ENCODE measurements at regions not wholly inside any gene's neighbourhood (a gene's known extent, or its start where the extent isn't known, plus 50 kb on each side); places are given as distances from the start of the nearest gene placed in this dataset.

DNA sequence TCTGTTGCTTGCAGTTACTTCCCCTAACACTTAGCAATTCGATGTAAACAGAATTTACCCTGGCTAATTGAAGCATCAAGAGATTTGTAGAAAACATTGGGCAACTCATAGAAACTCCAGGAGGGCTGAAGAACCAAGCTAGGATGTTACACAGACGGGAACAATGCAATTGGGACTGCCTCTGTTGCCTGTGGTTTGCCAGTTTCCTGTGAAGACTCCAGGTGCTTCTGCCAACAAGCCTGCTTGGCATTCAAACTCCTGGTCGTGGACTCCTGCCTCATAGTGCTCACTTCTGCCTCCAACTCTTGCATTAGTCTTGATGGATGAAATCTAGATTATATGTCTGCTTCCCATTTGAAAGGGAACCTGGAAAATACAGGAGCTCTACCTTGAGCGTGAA is 246.0 kb downstream of the BMP4 start:
- H3K4me1 Mint-ChIP-seq (ENCODE audit: unreplicated experiment): no peaks in the 10 kb centered on the region
- TF ChIP-seq, protein P1, sequence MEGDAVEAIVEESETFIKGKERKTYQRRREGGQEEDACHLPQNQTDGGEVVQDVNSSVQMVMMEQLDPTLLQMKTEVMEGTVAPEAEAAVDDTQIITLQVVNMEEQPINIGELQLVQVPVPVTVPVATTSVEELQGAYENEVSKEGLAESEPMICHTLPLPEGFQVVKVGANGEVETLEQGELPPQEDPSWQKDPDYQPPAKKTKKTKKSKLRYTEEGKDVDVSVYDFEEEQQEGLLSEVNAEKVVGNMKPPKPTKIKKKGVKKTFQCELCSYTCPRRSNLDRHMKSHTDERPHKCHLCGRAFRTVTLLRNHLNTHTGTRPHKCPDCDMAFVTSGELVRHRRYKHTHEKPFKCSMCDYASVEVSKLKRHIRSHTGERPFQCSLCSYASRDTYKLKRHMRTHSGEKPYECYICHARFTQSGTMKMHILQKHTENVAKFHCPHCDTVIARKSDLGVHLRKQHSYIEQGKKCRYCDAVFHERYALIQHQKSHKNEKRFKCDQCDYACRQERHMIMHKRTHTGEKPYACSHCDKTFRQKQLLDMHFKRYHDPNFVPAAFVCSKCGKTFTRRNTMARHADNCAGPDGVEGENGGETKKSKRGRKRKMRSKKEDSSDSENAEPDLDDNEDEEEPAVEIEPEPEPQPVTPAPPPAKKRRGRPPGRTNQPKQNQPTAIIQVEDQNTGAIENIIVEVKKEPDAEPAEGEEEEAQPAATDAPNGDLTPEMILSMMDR (IDR thresholded peaks at IDR 0.05; ENCODE audit: unreplicated experiment): no peak
- H3K9me3 Mint-ChIP-seq (ENCODE audit: unreplicated experiment): no peaks in the 10 kb centered on the region
- H3K27me3 Mint-ChIP-seq (ENCODE audit: unreplicated experiment): no peaks in the 10 kb centered on the region
- no peak overlapping the region for H3K27ac Mint-ChIP-seq (ENCODE audit: unreplicated experiment)
- H3K36me3 Mint-ChIP-seq (ENCODE audit: low read depth, unreplicated experiment): no peaks in the 10 kb centered on the region
- DNase-seq (ENCODE audit: low spot score): no peak
- H3K4me3 Mint-ChIP-seq (ENCODE audit: unreplicated experiment): no peak overlapping the region

DNA sequence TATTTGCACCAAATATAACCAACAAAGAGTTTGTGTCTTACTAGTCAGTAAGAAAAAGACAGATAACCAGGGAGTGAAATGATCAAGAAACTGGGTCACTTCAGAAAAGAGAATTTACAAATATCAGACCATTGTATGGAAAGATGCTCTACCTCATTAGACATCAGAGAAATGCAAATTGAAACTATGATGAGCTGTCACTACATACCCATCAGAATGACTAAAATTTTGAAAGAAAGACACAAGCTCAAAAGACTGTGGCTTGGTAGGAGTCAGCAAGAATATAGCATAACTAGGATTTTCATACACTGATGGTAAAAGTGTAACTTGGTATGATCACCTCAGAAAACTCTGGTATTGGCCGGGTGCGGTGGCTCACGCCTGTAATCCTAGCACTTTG is 247.2 kb downstream of the BMP4 start:
- Mint-ChIP-seq H3K4me3 (ENCODE audit: unreplicated experiment) (no peak overlapping the region), H3K27me3 (ENCODE audit: unreplicated experiment) (no peaks in the 10 kb centered on the region), H3K27ac (ENCODE audit: unreplicated experiment) (no peak overlapping the region), H3K4me1 (ENCODE audit: unreplicated experiment) (no peaks in the 10 kb centered on the region), H3K36me3 (ENCODE audit: low read depth, unreplicated experiment) (no peaks in the 10 kb centered on the region), H3K9me3 (ENCODE audit: unreplicated experiment) (no peaks in the 10 kb centered on the region)
- no peak for DNase-seq (ENCODE audit: low spot score)
- TF ChIP-seq, protein P1 (IDR thresholded peaks at IDR 0.05; ENCODE audit: unreplicated experiment): no peak

DNA sequence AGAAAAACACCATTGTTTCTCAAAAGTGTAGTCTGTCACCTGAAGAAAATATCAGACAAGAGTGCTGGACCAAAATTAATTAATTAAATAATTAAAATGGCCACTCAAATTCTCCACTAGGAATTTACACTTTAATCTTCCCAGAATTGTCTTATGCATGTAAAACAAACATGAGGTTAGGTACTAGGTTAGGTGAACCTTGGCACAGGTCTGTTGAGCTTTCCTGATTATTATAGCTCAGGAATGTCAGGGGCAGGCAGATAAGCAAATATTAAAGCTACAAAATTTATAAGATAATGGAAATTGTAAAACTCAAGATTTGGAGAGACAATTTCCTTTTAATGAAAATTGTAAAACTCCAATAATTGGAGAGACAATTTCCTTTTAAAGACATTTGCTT is 253.2 kb downstream of the BMP4 start:
- Mint-ChIP-seq H3K4me3 (ENCODE audit: unreplicated experiment) (no peak overlapping the region), H3K27me3 (ENCODE audit: unreplicated experiment) (no peaks in the 10 kb centered on the region), H3K36me3 (ENCODE audit: low read depth, unreplicated experiment) (no peaks in the 10 kb centered on the region), H3K27ac (ENCODE audit: unreplicated experiment) (no peak overlapping the region), H3K4me1 (ENCODE audit: unreplicated experiment) (no peaks in the 10 kb centered on the region), H3K9me3 (ENCODE audit: unreplicated experiment) (no peaks in the 10 kb centered on the region)
- TF ChIP-seq, protein P1 (IDR thresholded peaks at IDR 0.05; ENCODE audit: unreplicated experiment): no peak
- DNase-seq (ENCODE audit: low spot score): no peak

DNA sequence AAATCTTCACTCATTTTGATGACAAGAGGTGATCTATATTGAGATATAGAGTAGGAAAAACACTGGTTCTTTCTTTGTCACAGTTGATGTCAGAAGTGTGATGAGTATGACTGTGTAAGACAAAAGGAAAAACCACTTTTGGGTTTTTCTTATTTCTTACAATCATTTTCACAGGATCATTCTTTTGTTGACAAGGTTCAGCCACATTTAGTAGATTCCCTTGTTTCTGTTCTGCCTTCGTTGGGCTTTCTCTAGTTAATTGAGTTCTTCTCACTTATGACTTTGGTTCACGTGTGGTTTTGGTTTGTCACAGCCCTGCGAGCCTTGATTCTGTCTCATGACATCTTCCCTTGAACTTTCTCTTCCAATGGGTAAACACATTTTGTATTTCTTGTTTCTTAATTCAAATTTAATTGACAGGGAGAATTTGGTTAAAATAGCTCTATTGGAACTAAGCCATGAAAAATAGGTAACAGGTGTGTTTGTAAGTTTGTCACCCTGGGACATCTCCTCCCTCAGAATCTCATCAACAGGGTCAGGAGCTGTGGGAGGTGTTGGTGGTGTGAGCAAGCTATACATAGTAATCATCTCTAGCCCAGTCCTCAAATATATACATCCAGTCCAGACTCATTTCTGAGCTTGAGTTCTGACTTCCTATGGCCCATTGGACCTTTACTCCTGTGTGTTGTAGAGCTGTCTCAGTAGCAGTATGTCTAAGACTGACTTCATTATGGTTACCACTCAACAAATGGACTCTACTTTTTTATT is 255.3 kb downstream of the BMP4 start:
- TF ChIP-seq, protein P1 (IDR thresholded peaks at IDR 0.05; ENCODE audit: unreplicated experiment): no peak
- Mint-ChIP-seq H3K27ac (ENCODE audit: unreplicated experiment) (no peak overlapping the region), H3K4me1 (ENCODE audit: unreplicated experiment) (no peaks in the 10 kb centered on the region), H3K36me3 (ENCODE audit: low read depth, unreplicated experiment) (no peaks in the 10 kb centered on the region), H3K4me3 (ENCODE audit: unreplicated experiment) (no peak overlapping the region), H3K27me3 (ENCODE audit: unreplicated experiment) (no peaks in the 10 kb centered on the region), H3K9me3 (ENCODE audit: unreplicated experiment) (no peaks in the 10 kb centered on the region)
- no peak for DNase-seq (ENCODE audit: low spot score)

DNA sequence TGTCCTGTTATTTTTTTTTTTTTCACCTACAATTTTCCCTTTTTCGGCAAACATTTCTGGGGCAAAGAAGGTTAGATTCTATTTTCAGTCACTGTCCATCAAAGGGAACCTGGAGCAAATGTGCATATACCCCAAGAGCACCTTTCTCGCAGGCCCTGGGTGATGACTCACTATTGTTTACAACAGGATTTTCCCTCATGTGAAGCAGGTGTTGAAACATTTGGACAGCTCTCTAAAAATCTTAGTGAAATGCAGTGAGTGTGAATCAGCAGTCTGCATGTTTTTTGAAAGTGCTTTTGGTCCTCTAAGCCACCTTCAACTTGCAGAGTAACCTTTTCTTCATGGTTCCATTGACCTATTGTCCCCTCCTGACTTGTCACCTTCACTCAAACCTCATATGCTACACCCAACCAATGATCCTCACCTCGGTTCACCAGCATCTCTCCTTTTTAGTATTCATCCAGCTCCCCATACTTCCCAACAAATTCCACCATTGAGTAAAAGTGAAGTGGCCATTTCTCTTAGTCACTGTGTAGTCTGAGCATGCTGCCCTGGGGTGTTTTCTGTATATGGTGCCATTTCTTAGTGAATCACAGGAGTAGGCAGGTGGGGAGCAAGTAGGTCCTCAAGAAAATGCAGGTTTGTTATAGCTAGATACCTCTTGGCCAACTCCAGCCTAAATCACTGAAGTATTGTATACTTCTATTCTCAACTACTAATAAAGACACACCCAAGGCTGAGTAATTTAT is 260.2 kb downstream of the BMP4 start:
- H3K4me3 Mint-ChIP-seq (ENCODE audit: unreplicated experiment): no peak overlapping the region

More for the DNA sequence above, 260.2 kb downstream of the BMP4 start:
- H3K27me3 Mint-ChIP-seq (ENCODE audit: unreplicated experiment): no peaks in the 10 kb centered on the region
- TF ChIP-seq, protein P1 (IDR thresholded peaks at IDR 0.05; ENCODE audit: unreplicated experiment): no peak
- no peaks in the 10 kb centered on the region for H3K36me3 Mint-ChIP-seq (ENCODE audit: low read depth, unreplicated experiment)
- DNase-seq (ENCODE audit: low spot score): no peak
- H3K4me1 Mint-ChIP-seq (ENCODE audit: unreplicated experiment): no peaks in the 10 kb centered on the region
- no peaks in the 10 kb centered on the region for H3K9me3 Mint-ChIP-seq (ENCODE audit: unreplicated experiment)
- no peak overlapping the region for H3K27ac Mint-ChIP-seq (ENCODE audit: unreplicated experiment)

Measured in endothelial cell (in vitro differentiated cells).